NCI-H345 (cell line): ENCODE measurements at regions not wholly inside any gene's neighbourhood (a gene's known extent, or its start where the extent isn't known, plus 50 kb on each side); places are given as distances from the start of the nearest gene placed in this dataset.

Experiments
- DNase-seq: peaks from one replicate; lab custom pipeline; 2025; lab: John Stamatoyannopoulos, UW

- DNase-seq = no peak
Observed at GRCh38 chr17:71276079-71276478, 844.7 kb upstream of the SOX9 start.

GRCh38 chr17:71283486-71283885 is 837.3 kb upstream of the SOX9 start:
- no peak for DNase-seq

- no peak for DNase-seq
Observed at GRCh38 chr17:71284032-71284755, 836.6 kb upstream of the SOX9 start.

- no peak for DNase-seq
Observed at GRCh38 chr17:71286625-71287024, 834.2 kb upstream of the SOX9 start.

- no peak for DNase-seq
Observed at GRCh38 chr17:71287071-71287823, 833.6 kb upstream of the SOX9 start.

- DNase-seq = no peak
Observed at GRCh38 chr17:71292006-71292405, 828.8 kb upstream of the SOX9 start.

- DNase-seq = no peak
Observed at GRCh38 chr17:71296005-71296404, 824.8 kb upstream of the SOX9 start.

GRCh38 chr17:71301063-71301462 is 819.8 kb upstream of the SOX9 start:
- DNase-seq = no peak

- DNase-seq = no peak
Observed at GRCh38 chr17:71302721-71303549, 817.9 kb upstream of the SOX9 start.

- DNase-seq = no peak
Observed at GRCh38 chr17:71304498-71305158, 816.2 kb upstream of the SOX9 start.

GRCh38 chr17:71313866-71314265 is 807.0 kb upstream of the SOX9 start:
- DNase-seq = no peak

- DNase-seq = no peak
Observed at GRCh38 chr17:71315568-71315967, 805.3 kb upstream of the SOX9 start.

- no peak for DNase-seq
Observed at GRCh38 chr17:71316176-71316897, 804.5 kb upstream of the SOX9 start.

- no peak for DNase-seq
Observed at GRCh38 chr17:71320009-71320796, 800.6 kb upstream of the SOX9 start.

GRCh38 chr17:71325117-71325516 is 795.7 kb upstream of the SOX9 start:
- DNase-seq = no peak

GRCh38 chr17:71325886-71326285 is 794.9 kb upstream of the SOX9 start:
- no peak for DNase-seq

- no peak for DNase-seq
Observed at GRCh38 chr17:71327376-71328059, 793.3 kb upstream of the SOX9 start.

- no peak for DNase-seq
Observed at GRCh38 chr17:71329310-71330098, 791.3 kb upstream of the SOX9 start.

GRCh38 chr17:71330099-71330375 is 790.8 kb upstream of the SOX9 start:
- no peak for DNase-seq
